ENCODE measurements at regions not wholly inside any gene's neighbourhood (a gene's known extent, or its start where the extent isn't known, plus 50 kb on each side); places are given as distances from the start of the nearest gene placed in this dataset.
"Not testable (repeated sequence)": the region's sequence is repeated elsewhere in the genome, so short reads cannot be mapped to it uniquely, and the experiment has no call there.

GRCh38 chr15:20184879-20185278, 356.7 kb downstream of the GOLGA6L6 start:
- H3K4me3 ChIP-seq; H3K9me3 ChIP-seq; DNase-seq (ENCODE audit: low spot score in 2 of 2); in situ Hi-C loops (cut with MboI; ENCODE audit: low sequenced_read_pairs); H3K27me3 ChIP-seq (ENCODE audit: low read depth); H3K36me3 ChIP-seq (replicated peaks); H3K4me1 ChIP-seq: not testable (repeated sequence)

- DNase-seq (ENCODE audit: low spot score in 2 of 2); H3K4me3 ChIP-seq; H3K27me3 ChIP-seq (ENCODE audit: low read depth); H3K9me3 ChIP-seq; in situ Hi-C loops (cut with MboI; ENCODE audit: low sequenced_read_pairs); H3K4me1 ChIP-seq; H3K36me3 ChIP-seq (replicated peaks): not testable (repeated sequence)
Measured at GRCh38 chr15:20168221-20168620, 373.4 kb downstream of the GOLGA6L6 start.

GRCh38 chr15:20153528-20153927, 388.1 kb downstream of the GOLGA6L6 start:
- H3K9me3 ChIP-seq; H3K4me3 ChIP-seq; in situ Hi-C loops (cut with MboI; ENCODE audit: low sequenced_read_pairs); H3K36me3 ChIP-seq (replicated peaks); H3K4me1 ChIP-seq; DNase-seq (ENCODE audit: low spot score in 2 of 2); H3K27me3 ChIP-seq (ENCODE audit: low read depth): not testable (repeated sequence)

- H3K36me3 ChIP-seq (replicated peaks); H3K4me1 ChIP-seq; DNase-seq (ENCODE audit: low spot score in 2 of 2); in situ Hi-C loops (cut with MboI; ENCODE audit: low sequenced_read_pairs); H3K27me3 ChIP-seq (ENCODE audit: low read depth); H3K9me3 ChIP-seq; H3K4me3 ChIP-seq: not testable (repeated sequence)
Measured at GRCh38 chr15:20148679-20149078, 392.9 kb downstream of the GOLGA6L6 start.

GRCh38 chr15:20148008-20148407, 393.6 kb downstream of the GOLGA6L6 start:
- DNase-seq (ENCODE audit: low spot score in 2 of 2); in situ Hi-C loops (cut with MboI; ENCODE audit: low sequenced_read_pairs); H3K36me3 ChIP-seq (replicated peaks): not testable (repeated sequence)

GRCh38 chr15:20144333-20145036, 397.1 kb downstream of the GOLGA6L6 start:
- H3K27me3 ChIP-seq (ENCODE audit: low read depth); H3K4me3 ChIP-seq; H3K36me3 ChIP-seq (replicated peaks); H3K4me1 ChIP-seq; H3K9me3 ChIP-seq; in situ Hi-C loops (cut with MboI; ENCODE audit: low sequenced_read_pairs); DNase-seq (ENCODE audit: low spot score in 2 of 2): not testable (repeated sequence)

More at GRCh38 chr15:20148008-20148407, 393.6 kb downstream of the GOLGA6L6 start:
- not testable (repeated sequence) for H3K4me3 ChIP-seq; H3K4me1 ChIP-seq; H3K9me3 ChIP-seq; H3K27me3 ChIP-seq (ENCODE audit: low read depth)

- DNase-seq (ENCODE audit: low spot score in 2 of 2); H3K9me3 ChIP-seq; H3K4me3 ChIP-seq; in situ Hi-C loops (cut with MboI; ENCODE audit: low sequenced_read_pairs); H3K4me1 ChIP-seq; H3K27me3 ChIP-seq (ENCODE audit: low read depth); H3K36me3 ChIP-seq (replicated peaks): not testable (repeated sequence)
Measured at GRCh38 chr15:20142906-20143305, 398.7 kb downstream of the GOLGA6L6 start.

- H3K4me3 ChIP-seq; H3K36me3 ChIP-seq (replicated peaks); H3K27me3 ChIP-seq (ENCODE audit: low read depth); in situ Hi-C loops (cut with MboI; ENCODE audit: low sequenced_read_pairs); H3K9me3 ChIP-seq; DNase-seq (ENCODE audit: low spot score in 2 of 2); H3K4me1 ChIP-seq: not testable (repeated sequence)
Measured at GRCh38 chr15:20142410-20142809, 399.2 kb downstream of the GOLGA6L6 start.

GRCh38 chr15:20124668-20125067, 416.9 kb downstream of the GOLGA6L6 start:
- H3K27me3 ChIP-seq (ENCODE audit: low read depth); H3K4me1 ChIP-seq; DNase-seq (ENCODE audit: low spot score in 2 of 2); H3K36me3 ChIP-seq (replicated peaks); H3K9me3 ChIP-seq; H3K4me3 ChIP-seq; in situ Hi-C loops (cut with MboI; ENCODE audit: low sequenced_read_pairs): not testable (repeated sequence)

GRCh38 chr15:20106026-20106425, 435.6 kb downstream of the GOLGA6L6 start:
- Histone ChIP-seq H3K4me3 (no peak overlapping the region), H3K27me3 (ENCODE audit: low read depth) (no peaks in the 10 kb centered on the region), H3K9me3 (no peaks in the 10 kb centered on the region), H3K36me3 (replicated peaks) (no peaks in the 10 kb centered on the region), H3K4me1 (no peaks in the 10 kb centered on the region)
- peak; percentile 0 to 5 for DNase-seq (ENCODE audit: low spot score in 2 of 2)
- in situ Hi-C loops (cut with MboI; ENCODE audit: low sequenced_read_pairs) = no loop called here

GRCh38 chr15:20105011-20105990, 436.3 kb downstream of the GOLGA6L6 start:
- H3K9me3 ChIP-seq; H3K4me3 ChIP-seq; H3K4me1 ChIP-seq; in situ Hi-C loops (cut with MboI; ENCODE audit: low sequenced_read_pairs); H3K27me3 ChIP-seq (ENCODE audit: low read depth); H3K36me3 ChIP-seq (replicated peaks): not testable (repeated sequence)
- peak in 1 of 2 experiments; percentile 4 for DNase-seq (ENCODE audit: low spot score in 2 of 2)

- H3K4me3 ChIP-seq; in situ Hi-C loops (cut with MboI; ENCODE audit: low sequenced_read_pairs); H3K27me3 ChIP-seq (ENCODE audit: low read depth); H3K9me3 ChIP-seq; H3K4me1 ChIP-seq; H3K36me3 ChIP-seq (replicated peaks): not testable (repeated sequence)
- peak in 1 of 2 experiments; percentile 21 for DNase-seq (ENCODE audit: low spot score in 2 of 2)
Measured at GRCh38 chr15:20104551-20104950, 437.0 kb downstream of the GOLGA6L6 start.

- H3K4me3 ChIP-seq; in situ Hi-C loops (cut with MboI; ENCODE audit: low sequenced_read_pairs); H3K36me3 ChIP-seq (replicated peaks); H3K4me1 ChIP-seq; H3K27me3 ChIP-seq (ENCODE audit: low read depth); H3K9me3 ChIP-seq: not testable (repeated sequence)
- peak in 1 of 2 experiments; percentile 15 for DNase-seq (ENCODE audit: low spot score in 2 of 2)
Measured at GRCh38 chr15:20102862-20103261, 438.7 kb downstream of the GOLGA6L6 start.

- H3K4me3 ChIP-seq; H3K4me1 ChIP-seq; H3K9me3 ChIP-seq; in situ Hi-C loops (cut with MboI; ENCODE audit: low sequenced_read_pairs); H3K27me3 ChIP-seq (ENCODE audit: low read depth); H3K36me3 ChIP-seq (replicated peaks): not testable (repeated sequence)
- DNase-seq (ENCODE audit: low spot score in 2 of 2) = peak in 1 of 2 experiments; percentile 6
Measured at GRCh38 chr15:20102209-20102608, 439.4 kb downstream of the GOLGA6L6 start.
